H9 (cell line): ENCODE measurements at regions not wholly inside any gene's neighbourhood (a gene's known extent, or its start where the extent isn't known, plus 50 kb on each side); places are given as distances from the start of the nearest gene placed in this dataset.

Source experiments
- DNase-seq: peaks from one replicate; pipeline ENCODE4 v3.0.0-alpha.2; 2017
- H2AFZ ChIP-seq: one replicate; pipeline ENCODE4 v1.6.1; 2013; ENCODE audit warnings: mild to moderate bottlenecking, low read length, control low read depth, moderate library complexity
- H2AK5ac ChIP-seq: 2 replicates; pipeline ENCODE4 v1.6.1; 2013; ENCODE audit warnings: low read length, control low read depth, mixed read lengths; ENCODE audit not compliant: insufficient read length
- H2BK120ac ChIP-seq: one replicate; pipeline ENCODE4 v1.6.1; 2013; ENCODE audit warnings: low read depth, mild to moderate bottlenecking, low read length, control low read depth, inconsistent platforms; ENCODE audit not compliant: poor library complexity, severe bottlenecking
- H2BK12ac ChIP-seq: 2 replicates; pipeline ENCODE4 v1.6.1; 2013; ENCODE audit warnings: low read length, control low read depth, mixed read lengths, low read depth; ENCODE audit not compliant: insufficient read length
- H2BK15ac ChIP-seq: 2 replicates; pipeline ENCODE4 v1.6.1; 2013; ENCODE audit warnings: low read depth, low read length, control low read depth
- H2BK20ac ChIP-seq: one replicate; pipeline ENCODE4 v1.6.1; 2013; ENCODE audit warnings: low read depth, mild to moderate bottlenecking, low read length, control low read depth, inconsistent platforms; ENCODE audit not compliant: poor library complexity, severe bottlenecking
- H2BK5ac ChIP-seq: 2 replicates; pipeline ENCODE4 v1.6.1; 2013; ENCODE audit warnings: low read length, control low read depth, mixed read lengths; ENCODE audit not compliant: insufficient read length
- H3K14ac ChIP-seq: 2 replicates; pipeline ENCODE4 v1.6.1; 2013; ENCODE audit warnings: low read length, control low read depth; ENCODE audit not compliant: insufficient read depth
- H3K18ac ChIP-seq: 2 replicates; pipeline ENCODE4 v1.6.1; 2013; ENCODE audit warnings: low read depth, mild to moderate bottlenecking, mixed read lengths, low read length, control low read depth; ENCODE audit not compliant: insufficient read length
- H3K23ac ChIP-seq: 2 replicates; pipeline ENCODE4 v1.6.1; 2013; ENCODE audit warnings: low read length, control low read depth, mixed read lengths, low read depth; ENCODE audit not compliant: insufficient read length
- H3K23me2 ChIP-seq: 2 replicates; pipeline ENCODE4 v1.6.1; 2013; ENCODE audit warnings: low read depth, mild to moderate bottlenecking, mixed read lengths, low read length, control low read depth; ENCODE audit not compliant: insufficient read length, poor library complexity, severe bottlenecking
- H3K27ac ChIP-seq: 2 replicates; pipeline ENCODE4 v1.5.1; 2013; ENCODE audit warnings: low read length, control low read depth, mixed read lengths, low read depth; ENCODE audit not compliant: insufficient read length
- H3K27me3 ChIP-seq: 2 replicates; pipeline ENCODE4 v1.6.1; 2013; ENCODE audit warnings: low read length, control low read depth, inconsistent platforms; ENCODE audit not compliant: insufficient read depth
- H3K4ac ChIP-seq: 2 replicates; pipeline ENCODE4 v1.6.1; 2013; ENCODE audit warnings: low read depth, mild to moderate bottlenecking, control low read depth, inconsistent platforms, low read length, moderate library complexity
- H3K4me1 ChIP-seq: 2 replicates; pipeline ENCODE4 v1.6.1; 2013; ENCODE audit warnings: low read length, control low read depth, inconsistent platforms; ENCODE audit not compliant: insufficient read depth
- H3K4me2 ChIP-seq: 2 replicates; pipeline ENCODE4 v1.6.1; 2013; ENCODE audit warnings: low read length, control low read depth, mixed read lengths; ENCODE audit not compliant: insufficient read length, insufficient read depth
- H3K56ac ChIP-seq: 2 replicates; pipeline ENCODE4 v1.6.1; 2013; ENCODE audit warnings: low read depth, mild to moderate bottlenecking, mixed read lengths, low read length, control low read depth; ENCODE audit not compliant: insufficient read length
- H3K79me1 ChIP-seq: 2 replicates; pipeline ENCODE4 v1.6.1; 2013; ENCODE audit warnings: low read depth, mild to moderate bottlenecking, moderate library complexity, low read length, control low read depth, inconsistent platforms; ENCODE audit not compliant: insufficient read depth, poor library complexity, severe bottlenecking
- H3K79me2 ChIP-seq: 2 replicates; pipeline ENCODE4 v1.6.1; 2013; ENCODE audit warnings: low read length, control low read depth, inconsistent platforms; ENCODE audit not compliant: insufficient read depth
- H3K9ac ChIP-seq: 2 replicates; pipeline ENCODE4 v1.6.1; 2013; ENCODE audit warnings: low read length, control low read depth, mixed read lengths; ENCODE audit not compliant: insufficient read length; ENCODE audit errors: extremely low read depth
- H3K9me3 ChIP-seq: one replicate; pipeline ENCODE4 v1.6.1; 2013; ENCODE audit warnings: low read depth, low read length, inconsistent platforms; ENCODE audit not compliant: control insufficient read depth
- H3T11ph ChIP-seq: one replicate; pipeline ENCODE4 v1.6.1; 2013; ENCODE audit warnings: mild to moderate bottlenecking, low read length, control low read depth, inconsistent platforms
- H4K20me1 ChIP-seq: one replicate; pipeline ENCODE4 v1.6.1; 2013; ENCODE audit not compliant: control insufficient read depth, insufficient read length, insufficient read depth
- H4K5ac ChIP-seq: 2 replicates; pipeline ENCODE4 v1.6.1; 2013; ENCODE audit warnings: low read depth, mild to moderate bottlenecking, mixed read lengths, low read length, control low read depth; ENCODE audit not compliant: insufficient read length
- H4K8ac ChIP-seq: replicated peaks from 2 replicates; pipeline ENCODE4 v1.6.1; 2013; ENCODE audit warnings: low read length, control low read depth, mixed read lengths, low read depth; ENCODE audit not compliant: insufficient read length
- H4K91ac ChIP-seq: 2 replicates; pipeline ENCODE4 v1.6.1; 2013; ENCODE audit warnings: low read depth, mild to moderate bottlenecking, moderate library complexity, mixed read lengths, low read length, control low read depth; ENCODE audit not compliant: insufficient read length
- H3K27ac Mint-ChIP-seq, 3 experiments: 2 replicates in 2 of 3; 3 replicates in 1 of 3; pipeline ENCODE4 v1.8.0; 2020 to 2021; ENCODE audit warnings: mixed read lengths in 3 of 3, mild to moderate bottlenecking in 1 of 3, moderate library complexity in 1 of 3
- H3K27me3 Mint-ChIP-seq: 2 replicates; pipeline ENCODE4 v1.8.0; 2021; ENCODE audit warnings: low read depth, mild to moderate bottlenecking, moderate library complexity, mixed read lengths
- H3K36me3 Mint-ChIP-seq, 3 experiments: 2 replicates in 2 of 3; 3 replicates in 1 of 3; pipeline ENCODE4 v1.8.0; 2020 to 2021; ENCODE audit warnings: low read depth in 3 of 3, mixed read lengths in 3 of 3; ENCODE audit not compliant: insufficient read depth in 1 of 3
- H3K4me1 Mint-ChIP-seq, 2 experiments: 2 replicates each; pipeline ENCODE4 v1.8.0; 2020; ENCODE audit warnings: mixed read lengths in 2 of 2
- H3K4me3 Mint-ChIP-seq, 2 experiments: 2 replicates in 1 of 2; 3 replicates in 1 of 2; pipeline ENCODE4 v1.8.0; 2020 to 2021; ENCODE audit warnings: mild to moderate bottlenecking in 2 of 2, mixed read lengths in 2 of 2, moderate library complexity in 1 of 2
- H3K9me3 Mint-ChIP-seq, 2 experiments: 2 replicates in 1 of 2; 3 replicates in 1 of 2; pipeline ENCODE4 v1.8.0; 2020; ENCODE audit warnings: mild to moderate bottlenecking in 2 of 2, mixed read lengths in 2 of 2, moderate library complexity in 1 of 2
- whole genome bisulfite sequencing: extraction: QIAGEN DNeasy Blood & Tissue Kit; methylation state at CpG from one replicate; pipeline ENCODE4 v1.1.7; 2013; ENCODE audit warnings: missing lambda C conversion rate, low lambda C conversion rate, mixed read lengths; ENCODE audit not compliant: insufficient read length; ENCODE audit errors: extremely low coverage; 5-methylcytosine and 5-hydroxymethylcytosine counted together
- TF ChIP-seq, protein P1 (sequence below): fragments of 200-600 bp; sonication (generic); conservative IDR thresholded peaks from 3 replicates; pipeline ENCODE4 v1.8.0; 2021; ENCODE audit warnings: antibody characterized with exemption, mild to moderate bottlenecking

- no peak overlapping the region for H2BK120ac ChIP-seq
- H3K36me3 Mint-ChIP-seq = no peaks in the 10 kb centered on the region
- TF ChIP-seq, protein P1, sequence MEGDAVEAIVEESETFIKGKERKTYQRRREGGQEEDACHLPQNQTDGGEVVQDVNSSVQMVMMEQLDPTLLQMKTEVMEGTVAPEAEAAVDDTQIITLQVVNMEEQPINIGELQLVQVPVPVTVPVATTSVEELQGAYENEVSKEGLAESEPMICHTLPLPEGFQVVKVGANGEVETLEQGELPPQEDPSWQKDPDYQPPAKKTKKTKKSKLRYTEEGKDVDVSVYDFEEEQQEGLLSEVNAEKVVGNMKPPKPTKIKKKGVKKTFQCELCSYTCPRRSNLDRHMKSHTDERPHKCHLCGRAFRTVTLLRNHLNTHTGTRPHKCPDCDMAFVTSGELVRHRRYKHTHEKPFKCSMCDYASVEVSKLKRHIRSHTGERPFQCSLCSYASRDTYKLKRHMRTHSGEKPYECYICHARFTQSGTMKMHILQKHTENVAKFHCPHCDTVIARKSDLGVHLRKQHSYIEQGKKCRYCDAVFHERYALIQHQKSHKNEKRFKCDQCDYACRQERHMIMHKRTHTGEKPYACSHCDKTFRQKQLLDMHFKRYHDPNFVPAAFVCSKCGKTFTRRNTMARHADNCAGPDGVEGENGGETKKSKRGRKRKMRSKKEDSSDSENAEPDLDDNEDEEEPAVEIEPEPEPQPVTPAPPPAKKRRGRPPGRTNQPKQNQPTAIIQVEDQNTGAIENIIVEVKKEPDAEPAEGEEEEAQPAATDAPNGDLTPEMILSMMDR = peak; percentile 76
- no peak overlapping the region for H2BK5ac ChIP-seq
- no CpG with 5 or more reads among the region's 6 CpGs for WGBS
- H2BK15ac ChIP-seq = no peak overlapping the region
- H4K5ac ChIP-seq = no peak overlapping the region
- H3K4me1 ChIP-seq = no peaks in the 10 kb centered on the region
- H2BK20ac ChIP-seq = no peak overlapping the region
- H3K18ac ChIP-seq = no peak overlapping the region
- H3K9me3 Mint-ChIP-seq = no peaks in the 10 kb centered on the region
- H3K27me3 ChIP-seq = no peaks in the 10 kb centered on the region
- no peak overlapping the region for H3T11ph ChIP-seq
- no peaks in the 10 kb centered on the region for H3K79me2 ChIP-seq
- no peak overlapping the region for H2AFZ ChIP-seq
- H3K27ac ChIP-seq = no peak overlapping the region
- no peaks in the 10 kb centered on the region for H3K9me3 ChIP-seq
- H4K20me1 ChIP-seq = no peaks in the 10 kb centered on the region
- H3K56ac ChIP-seq = no peak overlapping the region
- H3K4me2 ChIP-seq = no peak overlapping the region
- H4K8ac ChIP-seq = no peak overlapping the region
- H3K27ac Mint-ChIP-seq = no peak overlapping the region
- H2AK5ac ChIP-seq = no peak overlapping the region
- H3K23ac ChIP-seq = no peak overlapping the region
- H2BK12ac ChIP-seq = no peak overlapping the region
- H3K4ac ChIP-seq = no peak overlapping the region
- H3K79me1 ChIP-seq = no peaks in the 10 kb centered on the region
- H4K91ac ChIP-seq = no peak overlapping the region
- no peaks in the 10 kb centered on the region for H3K23me2 ChIP-seq
- no peak overlapping the region for H3K9ac ChIP-seq
- no peak overlapping the region for H3K14ac ChIP-seq
- peak; percentile 68 for DNase-seq
- no peaks in the 10 kb centered on the region for H3K27me3 Mint-ChIP-seq
- H3K4me3 Mint-ChIP-seq = no peak overlapping the region
- H3K4me1 Mint-ChIP-seq = peaks cover 5 to 6% of the 10 kb centered on the region in 2 experiments; a peak in 3 of 4 replicates
These were observed 458.6 kb upstream of the GOT2 start for GRCh38 chr16:59192551-59193199.
